Panc1 (cell line): ENCODE measurements at regions not wholly inside any gene's neighbourhood (a gene's known extent, or its start where the extent isn't known, plus 50 kb on each side); places are given as distances from the start of the nearest gene placed in this dataset.

Experiments used
- ATAC-seq: fragments of 200-7000 bp; cut with Tn5 transposase; 2 replicates; pipeline ENCODE4 v1.9.1; 2020; ENCODE audit warnings: mild to moderate bottlenecking, moderate library complexity
- BruUV-seq: library from RNA; stranded (reverse); fragments of 400-500 nt; replicated peaks from 2 replicates; lab custom pipeline; 2021; lab: Mats Ljungman, UMichigan
- CTCF ChIA-PET: fragments of 300-600 bp; sonication (Branson Sonifier 250); formaldehyde crosslinking; loops from one replicate; lab custom pipeline; 2022; ENCODE audit warnings: antibody characterized with exemption; lab: Charles Lee
- POLR2A ChIA-PET: fragments of 300-600 bp; sonication (Branson Sonifier 250); formaldehyde crosslinking; loops from one replicate; lab custom pipeline; 2022; ENCODE audit warnings: antibody characterized with exemption; lab: Charles Lee
- DNase-seq: peaks from one replicate; pipeline ENCODE4 v3.0.0-alpha.2; 2010; ENCODE audit warnings: low read depth, low spot score
- H3K27ac ChIP-seq: 2 replicates; pipeline ENCODE4 v1.5.1; 2011; ENCODE audit warnings: mild to moderate bottlenecking, low read length, inconsistent platforms
- H3K27me3 ChIP-seq: fragments of 200-500 bp; sonication (Bioruptor generic); 2 replicates; pipeline ENCODE4 v1.6.0; 2014; ENCODE audit warnings: low read length, inconsistent platforms; ENCODE audit not compliant: control insufficient read depth, insufficient read depth
- H3K36me3 ChIP-seq: fragments of 200-500 bp; sonication (Bioruptor generic); 2 replicates; pipeline ENCODE4 v1.5.1; 2014; ENCODE audit warnings: inconsistent platforms, mild to moderate bottlenecking, low read length, moderate library complexity; ENCODE audit not compliant: control insufficient read depth, insufficient read depth
- H3K4me1 ChIP-seq: 2 replicates; pipeline ENCODE4 v1.5.1; 2011; ENCODE audit warnings: inconsistent platforms, mild to moderate bottlenecking, low read length, moderate library complexity; ENCODE audit not compliant: control insufficient read depth, insufficient read depth
- H3K4me3 ChIP-seq, 2 experiments: 2 replicates each; pipeline ENCODE4 v1.5.1; 2011 to 2012; ENCODE audit warnings: low read depth in 2 of 2, low read length in 2 of 2, mild to moderate bottlenecking in 2 of 2, inconsistent platforms in 1 of 2, moderate library complexity in 1 of 2
- H3K9me3 ChIP-seq: fragments of 200-500 bp; sonication (Bioruptor generic); 2 replicates; pipeline ENCODE4 v1.5.1; 2014; ENCODE audit warnings: low read depth, mild to moderate bottlenecking, inconsistent platforms, low read length, moderate library complexity; ENCODE audit not compliant: control insufficient read depth, insufficient read depth
- CTCF ChIP-seq: fragments of 450-650 bp; IDR thresholded peaks from 2 replicates; pipeline ENCODE4 v1.5.1; 2017; ENCODE audit warnings: mild to moderate bottlenecking
- POLR2AphosphoS5 ChIP-seq: IDR thresholded peaks from 2 replicates; pipeline ENCODE4 v1.6.1; 2012; ENCODE audit warnings: mild to moderate bottlenecking, low read depth, low read length, moderate library complexity
- REST ChIP-seq, 2 experiments: IDR thresholded peaks; 2 replicates each; pipeline ENCODE4 v1.6.1; 2011 to 2012; ENCODE audit warnings: low read depth in 2 of 2, control low read depth in 1 of 2, low read length in 1 of 2, mild to moderate bottlenecking in 1 of 2, moderate library complexity in 1 of 2; ENCODE audit not compliant: insufficient read depth in 1 of 2
- SIN3A ChIP-seq: IDR thresholded peaks from 2 replicates; pipeline ENCODE4 v1.6.1; 2012; ENCODE audit warnings: low read depth, mild to moderate bottlenecking, low read length, moderate library complexity, borderline replicate concordance; ENCODE audit not compliant: insufficient read depth
- TCF7L2 ChIP-seq: IDR thresholded peaks from 2 replicates; pipeline ENCODE4 v1.6.1; 2011; ENCODE audit warnings: mild to moderate bottlenecking, low read depth, low read length, inconsistent platforms
- in situ Hi-C: cut with HindIII; loops from 2 replicates; pipeline ENCODE4 v1.10.0; 2016; ENCODE audit warnings: low sequenced_read_pairs, low pct_unique_long_range_greater_than_20kb
- intact Hi-C: fragments of 100-400 bp; cut with micrococcal nuclease; formaldehyde crosslinking; loops from one replicate; pipeline ENCODE4 v1.10.0; 2022; ENCODE audit not compliant: unreplicated experiment

GRCh38 chr6:106748547-106749207 is 119.3 kb downstream of the QRSL1 start:
- no peaks in the 10 kb centered on the region for H3K36me3 ChIP-seq
- H3K27ac ChIP-seq: no peak overlapping the region
- no peaks in the 10 kb centered on the region for H3K4me1 ChIP-seq
- DNase-seq (no peak), ATAC-seq (no peak)
- ChIA-PET POLR2A (no interaction called here), CTCF (no interaction called here)
- in situ Hi-C loops: no loop called here
- H3K4me3 ChIP-seq: no peak overlapping the region
- TF ChIP-seq CTCF (peak; percentile 37), POLR2AphosphoS5 (no peak)
- intact Hi-C loops: no loop called here
- BruUV-seq: no TSS peak
- peaks cover 6% of the 10 kb centered on the region for H3K27me3 ChIP-seq
- H3K9me3 ChIP-seq: no peaks in the 10 kb centered on the region

GRCh38 chr6:106747139-106747538 is 117.8 kb downstream of the QRSL1 start:
- peaks cover 6% of the 10 kb centered on the region; the same call in 1 of the 2 replicates for H3K27me3 ChIP-seq
- no peak for TF ChIP-seq CTCF
- no peak for TF ChIP-seq REST (IDR thresholded peaks at IDR 0.05; ENCODE audit: insufficient read depth in 1 of 2, low read depth in 2 of 2, low read length in 1 of 2)
- TF ChIP-seq SIN3A: no peak
- no peak for TF ChIP-seq TCF7L2
- no peak for TF ChIP-seq POLR2AphosphoS5
- POLR2A ChIA-PET: no interaction called here
- no peak for DNase-seq
- H3K9me3 ChIP-seq: no peaks in the 10 kb centered on the region
- H3K36me3 ChIP-seq: no peaks in the 10 kb centered on the region
- intact Hi-C loops (no loop called here), in situ Hi-C loops (no loop called here)
- no peak overlapping the region for H3K27ac ChIP-seq
- H3K4me1 ChIP-seq: no peaks in the 10 kb centered on the region
- BruUV-seq: no TSS peak
- CTCF ChIA-PET: no interaction called here
- ATAC-seq: no peak
- H3K4me3 ChIP-seq: no peak overlapping the region
